ENCODE measurements at regions not wholly inside any gene's neighbourhood (a gene's known extent, or its start where the extent isn't known, plus 50 kb on each side); places are given as distances from the start of the nearest gene placed in this dataset.
"Not testable (repeated sequence)": the region's sequence is repeated elsewhere in the genome, so short reads cannot be mapped to it uniquely, and the experiment has no call there.

DNA sequence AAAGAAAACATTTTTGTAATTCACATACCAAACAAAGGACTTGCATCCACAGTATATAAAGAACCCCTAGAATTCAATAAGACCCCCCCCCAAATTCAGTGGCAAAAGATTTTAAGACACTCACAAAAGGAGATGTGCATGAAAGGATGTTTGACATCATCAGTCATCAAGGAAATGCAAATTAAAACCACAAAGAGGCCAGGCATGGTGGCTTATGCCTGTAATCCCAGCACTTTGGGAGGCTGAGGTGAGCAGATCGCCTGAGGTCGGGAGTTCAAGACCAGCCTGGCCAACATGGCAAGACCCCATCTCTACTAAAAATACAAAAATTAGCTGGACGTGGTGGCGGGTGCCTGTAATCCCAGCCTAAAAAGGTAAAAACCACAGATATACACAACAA lies 61.3 kb downstream of the AIPL1 start:
- not testable (repeated sequence) for DNase-seq

- DNase-seq = no peak
Measured at GRCh38 chr17:6366221-6366666, 68.7 kb downstream of the AIPL1 start.

- no peak for DNase-seq
Measured at GRCh38 chr17:6365200-6365943, 69.5 kb downstream of the AIPL1 start.

DNA sequence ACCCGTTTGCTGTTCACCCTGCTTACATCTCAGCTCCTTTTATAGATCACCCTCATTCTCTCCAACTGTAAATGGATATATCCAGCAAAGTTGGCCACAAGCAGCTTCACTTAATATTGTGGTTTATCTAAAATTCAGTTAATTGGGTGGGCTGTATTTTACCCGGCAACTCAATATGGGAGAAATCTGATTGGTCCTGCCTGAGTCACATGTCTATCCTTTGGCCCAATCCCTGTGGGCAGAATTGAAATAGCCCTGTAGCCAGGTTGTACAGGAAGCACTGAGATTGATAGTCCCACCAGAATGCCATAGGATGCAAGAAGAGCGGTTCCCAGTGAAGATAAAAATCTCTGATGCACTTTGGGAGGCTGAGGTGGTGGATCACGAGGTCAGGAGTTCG lies 73.2 kb downstream of the AIPL1 start:
- DNase-seq = no peak

- DNase-seq = no peak
Measured at GRCh38 chr17:6358131-6358530, 76.8 kb downstream of the AIPL1 start.

- DNase-seq = no peak
Measured at GRCh38 chr17:6356562-6356961, 78.4 kb downstream of the AIPL1 start.

GRCh38 chr17:6355196-6355595 lies 79.7 kb downstream of the AIPL1 start:
- peak in 1 of 2 experiments; percentile 6 for DNase-seq

DNA sequence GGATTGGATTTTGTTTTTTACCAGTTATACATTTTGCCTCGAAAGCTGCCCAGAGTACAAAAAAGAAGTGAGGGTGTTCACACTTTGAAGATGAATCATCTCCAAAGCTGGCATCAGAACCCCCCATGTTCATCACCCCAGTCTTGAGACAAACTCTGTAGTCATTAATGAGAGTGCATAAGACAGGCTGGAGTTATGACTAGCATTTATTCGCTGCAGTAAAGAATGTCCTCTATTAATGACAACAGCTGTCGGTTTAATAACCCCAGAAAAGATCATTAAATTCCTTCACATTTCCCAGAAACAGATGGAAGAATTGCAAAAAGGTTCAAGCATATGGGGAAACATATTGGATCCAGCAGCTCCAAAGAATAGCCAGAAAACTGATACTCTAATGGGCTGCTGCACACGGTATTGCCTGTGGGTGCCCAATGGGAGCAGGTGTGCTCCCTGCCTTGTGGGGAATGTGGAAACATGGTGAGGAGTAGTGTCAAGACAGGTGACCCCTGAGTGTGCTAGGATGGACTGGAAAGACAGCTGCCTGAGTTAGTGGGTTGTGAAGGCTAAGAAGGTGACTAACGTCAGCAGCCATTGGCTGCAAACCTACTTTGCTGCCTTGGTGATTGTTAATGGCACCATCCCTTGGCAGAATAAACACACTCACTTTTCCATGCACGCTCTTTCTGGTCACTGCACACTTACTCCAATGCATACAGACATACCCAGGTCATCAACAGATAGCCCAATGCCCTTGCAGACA lies 81.9 kb downstream of the AIPL1 start:
- no peak for DNase-seq

- no peak for DNase-seq
Measured at GRCh38 chr17:6352016-6352415, 82.9 kb downstream of the AIPL1 start.

DNA sequence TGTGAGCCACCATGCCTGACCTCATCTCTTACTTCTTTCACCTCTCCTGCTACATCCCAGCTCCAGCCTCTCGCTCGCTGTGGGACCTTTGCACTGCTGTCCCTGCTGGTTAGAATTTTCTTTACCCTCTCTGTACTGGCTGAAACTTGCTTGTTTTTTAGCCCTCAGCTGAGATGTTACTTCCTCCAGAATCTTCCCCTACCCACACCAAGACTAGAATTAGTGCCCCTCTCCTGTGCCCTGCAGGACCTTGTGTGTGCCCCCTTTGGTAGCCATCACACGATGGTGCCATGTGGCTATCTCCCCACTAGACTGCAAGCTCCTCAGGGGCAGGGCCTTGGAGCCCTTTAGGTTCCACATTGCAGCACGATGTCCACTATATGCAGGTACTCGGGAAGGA lies 84.1 kb downstream of the AIPL1 start:
- DNase-seq = no peak

- no peak for DNase-seq
Measured at GRCh38 chr17:6348891-6349290, 86.0 kb downstream of the AIPL1 start.

DNA sequence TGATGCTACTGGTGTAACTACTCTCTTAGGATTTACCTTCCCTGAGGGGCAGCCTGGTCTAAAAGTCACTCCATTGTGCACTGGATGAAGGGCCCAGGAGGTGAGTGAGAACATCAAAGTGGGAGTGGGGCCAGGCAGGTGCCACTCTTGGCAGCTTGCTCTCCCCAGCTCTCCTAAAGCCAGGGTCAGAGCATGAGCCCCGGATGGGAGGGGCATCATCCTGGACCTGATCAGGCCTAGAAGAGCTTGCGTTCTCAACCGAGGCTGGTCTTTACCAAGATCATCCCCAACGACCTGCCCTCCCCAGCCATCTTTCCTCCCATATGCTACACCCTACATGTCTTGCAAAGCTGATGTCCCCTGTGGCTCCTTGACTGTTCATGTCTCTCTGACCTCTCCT lies 87.1 kb downstream of the AIPL1 start:
- no peak for DNase-seq

- DNase-seq = no peak
Measured at GRCh38 chr17:6346986-6347385, 87.9 kb downstream of the AIPL1 start.

DNA sequence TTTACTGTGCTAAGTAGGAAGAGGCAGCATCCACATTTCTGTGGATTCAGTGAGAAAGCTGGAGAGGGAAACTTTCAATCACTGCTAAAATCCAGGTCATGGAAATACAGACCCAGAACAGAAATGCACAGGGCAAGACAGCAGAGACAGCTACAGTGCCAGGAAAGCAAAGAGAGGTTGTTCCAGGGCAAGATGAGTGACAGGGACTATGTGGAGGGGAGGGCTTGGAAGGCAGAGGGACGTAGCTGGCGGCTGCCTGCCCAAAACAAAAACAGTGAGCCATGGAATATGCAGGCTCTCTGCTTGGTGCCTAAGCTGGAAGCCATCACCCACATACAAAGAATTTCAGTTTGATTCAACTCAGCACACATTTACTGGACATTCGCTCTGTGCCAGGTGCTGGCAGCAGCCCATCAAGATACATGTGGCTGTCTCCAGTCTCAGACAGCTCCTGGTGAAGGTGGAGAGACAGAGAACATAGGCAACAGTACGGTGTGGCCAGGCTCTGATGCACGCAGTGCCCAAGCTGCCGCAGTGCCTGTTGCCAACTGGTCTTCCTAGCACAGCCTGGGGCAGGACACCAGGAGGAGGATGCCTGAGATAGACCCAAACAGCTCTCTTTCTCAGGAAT lies 88.7 kb downstream of the AIPL1 start:
- DNase-seq = no peak

- DNase-seq = no peak
Measured at GRCh38 chr17:6343736-6344135, 91.2 kb downstream of the AIPL1 start.

DNA sequence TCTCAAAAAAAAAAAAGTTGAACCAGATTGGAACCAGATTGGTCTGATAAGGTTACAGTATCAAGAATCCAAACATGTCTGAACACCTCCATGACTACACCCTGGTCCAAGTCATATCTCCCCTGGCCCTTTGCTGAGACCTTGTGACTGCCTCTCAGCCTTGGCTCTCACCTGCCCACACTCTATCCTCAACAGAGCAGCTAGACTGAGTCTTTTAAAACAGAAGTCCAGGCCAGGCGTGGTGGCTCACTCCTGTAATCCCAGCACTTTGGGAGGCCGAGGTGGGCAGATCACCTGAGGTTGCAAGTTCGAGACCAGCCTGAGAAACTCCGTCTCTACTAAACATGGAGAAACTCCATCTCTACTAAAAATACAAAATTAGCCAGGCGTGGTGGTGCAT lies 91.7 kb downstream of the AIPL1 start:
- DNase-seq = no peak

- no peak for DNase-seq
Measured at GRCh38 chr17:6340708-6341107, 94.2 kb downstream of the AIPL1 start.

DNA sequence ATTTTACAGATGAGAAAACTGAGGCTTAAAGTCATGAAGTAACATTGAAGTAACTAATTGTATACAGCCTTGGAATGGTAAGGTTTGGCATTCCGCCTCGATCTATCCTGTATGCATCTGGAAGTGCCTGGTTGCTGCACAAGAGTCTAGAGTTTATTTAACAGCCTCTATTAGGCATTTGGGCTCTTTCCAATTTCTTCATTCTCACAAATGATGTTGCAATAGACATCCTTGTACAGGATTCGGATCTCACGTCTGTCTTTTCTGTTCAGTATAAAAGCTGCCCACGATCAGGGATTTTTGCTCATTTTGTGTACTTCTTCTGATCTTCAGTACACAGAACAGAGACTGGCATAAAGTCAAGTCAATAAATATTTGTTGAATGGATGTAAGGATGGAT lies 100.5 kb downstream of the AIPL1 start:
- DNase-seq = no peak

DNA sequence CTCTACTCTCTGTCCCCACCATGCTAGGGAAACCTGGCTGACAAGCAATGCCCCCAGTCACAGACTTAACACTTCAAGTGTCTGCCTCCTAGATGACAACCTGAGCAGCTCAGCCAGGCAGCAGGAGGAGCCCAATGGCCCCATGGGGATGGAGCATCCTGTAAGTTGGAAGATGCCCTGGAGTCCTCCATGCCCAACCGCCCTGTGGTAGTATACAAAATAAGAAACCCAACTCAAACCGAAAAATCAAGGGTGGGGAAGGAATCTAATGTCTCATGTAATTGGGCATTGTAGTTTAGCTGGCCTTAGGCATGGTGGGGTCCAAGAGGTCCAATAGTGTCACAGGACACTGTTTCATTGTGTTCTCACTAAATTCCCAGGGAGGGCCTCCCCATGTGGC lies 104.0 kb downstream of the AIPL1 start:
- no peak for DNase-seq

GRCh38 chr17:6328279-6328678 lies 106.6 kb downstream of the AIPL1 start:
- DNase-seq = no peak

DNA sequence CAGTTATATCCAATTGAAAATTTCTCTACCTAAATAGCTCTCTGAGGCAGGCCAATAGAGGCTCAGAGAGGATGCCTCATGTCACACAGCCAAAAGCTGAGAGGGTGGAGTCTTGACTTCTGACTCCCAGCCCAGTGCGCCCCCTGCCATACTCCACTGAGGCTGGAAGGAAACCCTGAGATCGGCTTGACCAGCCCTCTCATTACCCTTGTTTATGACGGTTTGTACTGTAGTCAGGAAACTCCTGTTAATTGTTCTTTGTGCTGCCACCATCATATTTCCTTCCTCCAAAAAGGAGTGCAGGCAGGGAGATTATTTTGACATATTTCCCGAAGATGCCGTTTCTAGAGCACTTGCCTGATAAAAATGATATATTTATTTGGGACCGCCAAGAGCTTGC lies 107.9 kb downstream of the AIPL1 start:
- DNase-seq = no peak

GRCh38 chr17:6326483-6326882 lies 108.4 kb downstream of the AIPL1 start:
- DNase-seq = no peak

DNA sequence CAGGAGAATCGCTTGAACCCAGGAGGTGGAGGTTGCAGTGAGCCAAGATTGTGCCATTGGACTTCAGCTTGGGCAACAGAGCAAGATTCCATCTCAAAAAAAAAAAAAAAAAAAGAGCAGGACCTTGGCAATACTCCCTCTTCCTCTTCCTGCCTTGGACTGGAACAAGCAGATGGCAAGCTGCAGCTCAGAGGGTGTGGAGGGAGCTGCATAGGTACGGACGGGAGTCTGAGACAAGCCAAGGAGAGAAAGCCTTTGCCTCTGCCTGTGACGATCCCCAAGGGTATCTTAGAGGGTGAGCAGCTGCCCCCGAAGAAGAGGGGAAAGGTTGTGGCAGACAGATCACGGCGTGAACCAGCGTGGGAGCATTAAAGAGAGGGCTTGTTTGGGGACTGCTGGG lies 109.2 kb downstream of the AIPL1 start:
- DNase-seq = no peak

DNA sequence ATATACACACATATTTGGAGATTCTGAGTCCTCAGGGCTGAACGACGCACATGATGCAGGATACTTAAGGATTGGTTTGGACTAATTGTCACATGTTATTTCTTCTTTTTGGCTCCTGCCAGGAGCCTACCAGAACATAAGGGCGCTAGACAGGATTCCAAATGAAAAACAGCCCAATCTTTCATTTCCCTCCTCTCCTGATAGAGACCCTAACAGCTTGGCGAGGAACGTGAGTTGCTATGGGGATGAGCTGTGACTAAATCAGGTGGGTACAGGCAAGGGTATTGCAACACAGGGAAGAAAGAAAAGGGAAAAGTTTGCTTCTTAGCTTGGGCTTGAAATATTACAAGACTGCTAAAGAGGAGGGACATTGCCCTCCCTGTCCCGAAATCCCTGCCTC lies 109.9 kb downstream of the AIPL1 start:
- no peak for DNase-seq

All from NCI-H187 (cell line).